ENCODE measurements at regions not wholly inside any gene's neighbourhood (a gene's known extent, or its start where the extent isn't known, plus 50 kb on each side); places are given as distances from the start of the nearest gene placed in this dataset.
"Not testable (repeated sequence)": the region's sequence is repeated elsewhere in the genome, so short reads cannot be mapped to it uniquely, and the experiment has no call there.

DNA sequence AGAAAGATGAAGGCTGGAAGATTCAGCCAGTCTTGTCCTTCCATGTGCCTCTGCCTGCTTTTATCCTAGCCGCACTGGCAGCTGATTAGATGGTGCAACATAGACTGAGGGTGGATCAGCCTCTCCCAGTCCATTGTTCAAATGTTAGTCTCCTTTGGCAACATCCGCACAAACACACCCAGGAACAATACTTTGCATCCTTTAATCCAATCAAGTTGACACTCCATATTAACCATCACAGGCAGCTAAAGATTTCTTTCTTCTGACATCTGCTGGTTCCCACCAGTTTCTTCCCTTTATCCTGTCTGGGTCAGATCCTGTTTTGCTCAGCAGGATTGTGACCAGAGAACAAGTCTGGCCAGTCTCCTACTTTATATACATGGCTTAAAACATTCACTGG, 276.5 kb upstream of the TYRP1 start:
- no peak for DNase-seq (ENCODE audit: low read depth)
- no peak overlapping the region for H3K4me3 ChIP-seq (ENCODE audit: low read length)
- TF ChIP-seq CTCF (conservative IDR thresholded peaks at IDR 0.05; ENCODE audit: low read length): no peak

GRCh38 chr9:12424243-12424642, 268.9 kb upstream of the TYRP1 start:
- DNase-seq (ENCODE audit: low read depth): no peak
- H3K4me3 ChIP-seq (ENCODE audit: low read length): no peak overlapping the region
- TF ChIP-seq CTCF (conservative IDR thresholded peaks at IDR 0.05; ENCODE audit: low read length): no peak

DNA sequence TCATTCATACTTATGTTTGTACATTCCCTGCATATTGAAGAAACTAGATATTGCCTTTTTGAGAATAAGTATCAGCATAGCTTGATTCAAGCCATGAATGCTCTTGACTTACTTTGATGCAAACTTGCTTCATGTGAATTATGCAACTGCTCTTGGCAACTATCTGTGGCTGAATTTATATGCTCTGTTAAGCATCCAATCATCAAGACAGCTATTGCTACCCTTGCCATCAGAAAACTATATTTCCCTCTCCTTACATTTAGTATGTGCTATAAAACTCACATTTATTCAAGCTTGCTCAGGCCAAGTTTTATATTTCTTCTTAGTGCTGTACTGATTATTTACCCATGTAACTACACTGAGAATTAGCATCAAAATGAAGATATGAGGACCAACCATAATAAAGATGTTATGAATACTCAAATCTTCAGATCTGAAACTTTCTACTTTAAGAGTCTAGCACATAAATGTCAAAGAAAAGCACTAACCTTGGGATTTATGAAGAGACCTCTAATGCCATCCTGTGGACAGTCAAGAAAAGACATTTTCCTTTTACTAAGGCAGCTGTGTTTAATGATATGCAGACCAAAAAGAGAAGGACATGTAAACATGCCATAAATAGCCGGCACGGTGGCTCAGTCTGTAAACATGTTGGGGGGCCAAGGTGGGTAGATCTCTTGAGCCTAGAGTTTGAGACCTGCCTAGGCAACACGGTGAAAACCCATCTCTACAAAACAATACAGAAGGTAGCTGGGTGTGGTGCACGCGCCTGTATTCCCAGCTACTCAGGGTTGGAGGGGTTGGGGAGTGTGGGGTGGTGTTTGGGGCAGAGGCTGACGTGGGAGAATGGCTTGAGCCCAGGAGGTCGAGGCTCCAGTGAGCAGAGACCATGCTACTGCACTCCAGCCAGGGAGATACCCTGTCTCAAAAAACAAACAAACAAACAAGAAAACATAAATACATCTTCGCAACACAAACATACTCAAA, 267.0 kb upstream of the TYRP1 start:
- no peak for TF ChIP-seq CTCF (conservative IDR thresholded peaks at IDR 0.05; ENCODE audit: low read length)
- DNase-seq (ENCODE audit: low read depth): no peak

GRCh38 chr9:12439267-12439666, 253.9 kb upstream of the TYRP1 start:
- DNase-seq (ENCODE audit: low read depth): no peak
- H3K4me3 ChIP-seq (ENCODE audit: low read length): no peak overlapping the region
- TF ChIP-seq CTCF (conservative IDR thresholded peaks at IDR 0.05; ENCODE audit: low read length): no peak

More for the DNA sequence above, 267.0 kb upstream of the TYRP1 start:
- no peak overlapping the region for H3K4me3 ChIP-seq (ENCODE audit: low read length)

GRCh38 chr9:12441080-12441479, 252.1 kb upstream of the TYRP1 start:
- not testable (repeated sequence) for H3K4me3 ChIP-seq (ENCODE audit: low read length); DNase-seq (ENCODE audit: low read depth)

- no peak for DNase-seq (ENCODE audit: low read depth)
- H3K4me3 ChIP-seq (ENCODE audit: low read length): no peak overlapping the region
- TF ChIP-seq CTCF (conservative IDR thresholded peaks at IDR 0.05; ENCODE audit: low read length): no peak
Measured at GRCh38 chr9:12441506-12441905, 251.7 kb upstream of the TYRP1 start.

DNA sequence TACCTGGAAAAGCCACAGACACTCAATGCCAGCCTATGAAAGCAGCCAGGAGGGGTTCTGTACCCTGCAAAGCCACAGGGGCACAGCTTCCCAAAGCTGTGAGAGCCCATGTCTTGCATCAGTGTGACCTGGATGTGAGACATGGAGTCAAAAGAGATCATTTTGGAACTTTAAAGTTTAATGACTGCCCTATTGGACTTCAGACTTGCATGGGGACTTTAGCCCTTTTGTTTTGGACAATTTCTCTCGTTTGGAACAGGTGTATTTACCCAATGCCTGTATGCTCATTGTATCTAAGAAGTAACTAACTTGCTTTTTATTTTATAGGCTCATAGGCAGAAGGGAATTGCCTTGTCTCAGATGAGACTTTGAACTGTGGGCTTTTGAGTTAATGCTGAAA, 244.9 kb upstream of the TYRP1 start:
- no peak for DNase-seq (ENCODE audit: low read depth)
- no peak for TF ChIP-seq CTCF (conservative IDR thresholded peaks at IDR 0.05; ENCODE audit: low read length)
- H3K4me3 ChIP-seq (ENCODE audit: low read length): no peak overlapping the region
